ENCODE measurements at regions not wholly inside any gene's neighbourhood (a gene's known extent, or its start where the extent isn't known, plus 50 kb on each side); places are given as distances from the start of the nearest gene placed in this dataset.

GRCh38 chr1:68970571-68970970, 473.7 kb upstream of the DEPDC1 start:
- no peaks in the 10 kb centered on the region for H3K4me1 Mint-ChIP-seq
- no peak for DNase-seq (ENCODE audit: low spot score in 2 of 2)
- no peak for ATAC-seq
- no peak overlapping the region for H3K4me3 Mint-ChIP-seq
- H3K27ac Mint-ChIP-seq: no peak overlapping the region
- H3K9me3 Mint-ChIP-seq: peaks cover 9% of the 10 kb centered on the region
- H3K36me3 Mint-ChIP-seq: no peaks in the 10 kb centered on the region

DNA sequence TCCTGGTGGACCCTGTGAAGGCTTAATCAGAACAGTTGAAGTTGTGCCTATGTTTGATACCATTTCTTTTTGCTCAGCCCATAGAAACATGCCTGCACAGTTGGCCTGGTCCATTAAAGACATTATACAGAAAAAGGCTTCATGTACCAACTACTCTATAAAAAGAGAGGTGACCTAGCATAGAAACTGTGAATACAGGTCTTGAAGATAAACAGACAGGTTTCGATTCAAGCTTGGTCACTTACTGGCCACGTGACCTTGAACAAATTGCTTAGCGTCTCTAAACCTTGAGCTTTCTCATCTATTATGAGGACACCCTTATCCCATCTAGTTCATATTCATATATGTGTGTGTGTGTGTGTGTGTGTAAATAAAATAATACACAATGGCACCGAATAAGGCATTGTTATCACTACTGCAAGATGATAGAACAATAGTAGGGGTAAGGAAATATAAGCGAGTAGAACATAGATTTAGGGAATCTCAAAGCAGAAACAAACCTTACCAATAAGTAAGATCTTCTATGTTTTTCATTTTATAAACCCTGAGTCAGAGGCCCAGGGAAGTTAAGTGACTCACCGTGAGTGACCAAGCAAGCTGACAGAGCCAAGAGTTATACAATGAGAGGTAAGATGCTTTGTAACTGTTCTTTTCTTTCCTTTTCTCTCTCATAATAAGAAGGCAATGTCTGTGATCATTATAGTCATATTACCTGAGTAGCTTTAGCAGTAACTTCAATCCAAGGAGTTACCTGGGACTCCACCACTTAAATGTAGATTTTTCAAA, 476.8 kb upstream of the DEPDC1 start:
- ATAC-seq (no peak), DNase-seq (ENCODE audit: low spot score in 2 of 2) (no peak)
- Mint-ChIP-seq H3K27ac (no peak overlapping the region), H3K4me1 (no peaks in the 10 kb centered on the region), H3K4me3 (no peak overlapping the region), H3K36me3 (no peaks in the 10 kb centered on the region), H3K9me3 (peaks cover 16% of the 10 kb centered on the region)

DNA sequence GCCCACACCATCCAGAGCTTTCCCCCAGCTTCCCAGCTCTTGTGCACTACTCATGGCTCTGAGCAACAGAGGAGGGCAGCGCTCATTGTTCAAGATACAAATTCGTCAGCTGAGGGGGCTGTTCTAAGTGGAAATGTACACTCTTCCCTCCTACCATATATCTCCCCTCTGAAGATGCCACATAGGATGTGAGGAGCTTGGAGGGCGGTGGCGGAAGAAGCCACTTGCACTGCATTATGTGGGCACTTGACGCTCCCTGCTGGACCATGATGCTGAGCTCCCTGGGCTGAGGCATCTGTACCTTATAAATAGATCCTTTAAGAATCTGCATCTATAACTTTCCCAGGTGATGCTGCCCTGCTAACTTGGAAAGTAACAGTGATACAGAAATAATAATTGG, 477.6 kb upstream of the DEPDC1 start:
- H3K27ac Mint-ChIP-seq: no peak overlapping the region
- no peaks in the 10 kb centered on the region for H3K4me1 Mint-ChIP-seq
- peaks cover 19% of the 10 kb centered on the region for H3K9me3 Mint-ChIP-seq
- ATAC-seq: no peak
- no peak for DNase-seq (ENCODE audit: low spot score in 2 of 2)
- no peaks in the 10 kb centered on the region for H3K36me3 Mint-ChIP-seq
- H3K4me3 Mint-ChIP-seq: no peak overlapping the region

DNA sequence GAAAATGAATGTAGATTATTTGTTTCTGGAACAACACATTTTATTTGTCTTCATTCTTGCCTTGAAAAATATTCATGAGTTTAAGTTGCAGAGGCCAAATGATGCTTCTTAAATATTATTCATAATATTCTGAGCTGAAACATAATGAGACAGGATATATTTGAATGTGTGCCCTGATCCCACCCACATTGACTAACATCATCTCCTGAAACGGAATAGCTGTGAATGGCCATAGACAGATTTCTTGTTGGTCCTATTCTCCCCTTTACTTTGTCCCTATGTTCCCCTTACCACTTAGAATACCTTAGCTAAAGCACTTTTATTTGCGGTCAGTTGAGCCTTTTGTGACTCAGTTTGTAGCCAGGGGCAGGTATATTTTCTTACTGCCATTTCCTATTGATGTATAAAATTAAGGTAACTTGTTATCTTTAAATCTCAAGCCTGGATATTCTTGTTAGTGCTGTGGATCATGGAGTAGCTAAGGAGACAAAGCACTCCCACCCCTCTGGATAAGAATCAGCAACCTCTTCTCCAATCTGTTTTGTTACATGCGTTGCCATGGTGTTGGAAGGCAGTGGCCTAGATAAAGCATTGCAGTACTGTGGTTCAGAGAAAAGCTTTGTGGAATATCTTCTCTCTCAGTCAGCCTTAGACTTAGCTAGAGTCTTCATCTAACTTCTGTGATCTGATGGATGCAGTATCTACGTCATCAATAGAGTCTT, 478.5 kb upstream of the DEPDC1 start:
- ATAC-seq: no peak
- H3K36me3 Mint-ChIP-seq: no peaks in the 10 kb centered on the region
- no peaks in the 10 kb centered on the region for H3K4me1 Mint-ChIP-seq
- H3K27ac Mint-ChIP-seq: no peak overlapping the region
- no peak for DNase-seq (ENCODE audit: low spot score in 2 of 2)
- H3K9me3 Mint-ChIP-seq: peaks cover 20% of the 10 kb centered on the region
- no peak overlapping the region for H3K4me3 Mint-ChIP-seq

DNA sequence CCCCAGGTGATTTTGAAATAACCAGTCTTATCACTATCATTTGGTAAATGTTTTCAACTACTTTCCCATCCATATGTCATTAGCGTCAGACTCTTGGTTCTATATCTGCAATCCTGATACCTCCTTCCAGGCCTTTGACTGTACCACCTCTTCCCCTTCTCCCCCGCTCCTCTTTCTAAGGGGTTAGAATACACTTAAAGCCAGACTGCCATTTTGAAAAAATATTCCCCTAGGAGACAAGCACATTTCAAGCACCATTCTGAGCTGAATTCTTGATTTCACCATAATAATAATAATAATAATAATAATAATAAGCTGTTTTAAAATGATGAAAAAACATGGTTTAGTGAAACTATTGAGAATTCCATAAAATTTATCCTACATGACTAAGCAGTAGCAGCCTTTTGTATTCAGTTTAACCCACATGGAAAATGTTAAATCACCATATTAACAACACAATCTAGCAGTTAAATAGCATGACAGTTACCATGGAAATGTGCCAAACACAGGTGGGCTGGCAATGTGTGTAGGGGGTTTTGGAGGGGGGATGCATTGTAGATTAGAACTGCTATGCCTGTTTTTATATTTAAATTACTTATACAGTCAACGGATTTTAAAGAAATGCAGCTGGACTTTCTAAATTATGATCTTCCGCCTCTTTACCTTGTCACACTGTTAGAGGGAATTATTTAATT, 480.2 kb upstream of the DEPDC1 start:
- Mint-ChIP-seq H3K36me3 (no peaks in the 10 kb centered on the region), H3K27ac (no peak overlapping the region), H3K4me3 (no peak overlapping the region), H3K4me1 (no peaks in the 10 kb centered on the region), H3K9me3 (peaks cover 25% of the 10 kb centered on the region)
- ATAC-seq: no peak
- DNase-seq (ENCODE audit: low spot score in 2 of 2): no peak

DNA sequence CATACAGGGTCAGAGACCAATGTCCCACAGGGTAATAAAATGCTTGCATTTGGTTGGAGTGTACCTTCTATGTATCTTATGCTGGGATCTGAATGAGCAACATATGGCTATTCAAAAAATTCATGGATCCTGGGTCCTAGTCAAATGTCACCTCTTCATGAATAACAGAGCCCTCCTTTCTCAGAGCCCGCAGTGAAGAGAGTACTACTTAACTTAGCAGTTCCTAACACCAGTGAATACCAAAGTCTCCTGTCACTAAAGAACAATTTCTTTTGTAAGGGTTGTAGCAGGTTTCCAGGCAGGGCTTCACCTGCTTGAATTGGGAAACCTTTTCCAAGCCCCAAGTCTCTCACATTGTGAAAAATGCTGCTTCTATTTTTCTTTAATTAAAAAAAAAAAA, 483.0 kb upstream of the DEPDC1 start:
- H3K36me3 Mint-ChIP-seq: no peaks in the 10 kb centered on the region
- peaks cover 23% of the 10 kb centered on the region for H3K9me3 Mint-ChIP-seq
- no peak for ATAC-seq
- H3K27ac Mint-ChIP-seq: no peak overlapping the region
- DNase-seq (ENCODE audit: low spot score in 2 of 2): no peak
- no peaks in the 10 kb centered on the region for H3K4me1 Mint-ChIP-seq
- H3K4me3 Mint-ChIP-seq: no peak overlapping the region

- Mint-ChIP-seq H3K36me3 (no peaks in the 10 kb centered on the region), H3K9me3 (peaks cover 26% of the 10 kb centered on the region), H3K27ac (no peak overlapping the region), H3K4me3 (no peak overlapping the region), H3K4me1 (no peaks in the 10 kb centered on the region)
- no peak for DNase-seq (ENCODE audit: low spot score in 2 of 2)
- ATAC-seq: no peak
Measured at GRCh38 chr1:68984289-68984688, 487.4 kb upstream of the DEPDC1 start.

DNA sequence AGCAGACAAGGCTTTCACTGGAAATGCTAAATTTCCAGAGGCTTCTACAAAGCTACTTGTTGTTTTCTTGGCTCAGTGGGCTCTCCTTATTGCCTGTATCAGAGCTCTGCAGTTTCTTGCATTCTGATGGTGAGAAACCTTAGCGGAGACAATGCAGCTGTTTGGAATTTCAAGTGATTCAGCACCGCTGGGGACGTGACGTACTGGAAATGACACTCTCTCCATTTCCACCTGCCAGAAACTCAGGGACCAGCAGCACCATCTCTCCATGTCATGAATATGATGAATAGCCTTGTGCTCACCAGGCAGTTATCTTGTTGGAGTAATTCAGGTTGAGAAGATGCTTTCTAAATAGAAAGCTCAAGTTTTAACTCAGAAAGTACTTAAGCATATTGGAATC, 497.2 kb upstream of the DEPDC1 start:
- Mint-ChIP-seq H3K9me3 (peaks cover 10% of the 10 kb centered on the region), H3K4me1 (no peaks in the 10 kb centered on the region), H3K4me3 (no peak overlapping the region), H3K36me3 (no peaks in the 10 kb centered on the region), H3K27ac (no peak overlapping the region)
- DNase-seq (ENCODE audit: low spot score in 2 of 2): no peak
- ATAC-seq: no peak

GRCh38 chr1:69016468-69016867, 519.6 kb upstream of the DEPDC1 start:
- H3K9me3 Mint-ChIP-seq: peaks cover 21% of the 10 kb centered on the region
- no peak overlapping the region for H3K4me3 Mint-ChIP-seq
- H3K4me1 Mint-ChIP-seq: no peaks in the 10 kb centered on the region
- no peaks in the 10 kb centered on the region for H3K36me3 Mint-ChIP-seq
- H3K27ac Mint-ChIP-seq: no peak overlapping the region
- ATAC-seq (no peak), DNase-seq (ENCODE audit: low spot score in 2 of 2) (no peak)

DNA sequence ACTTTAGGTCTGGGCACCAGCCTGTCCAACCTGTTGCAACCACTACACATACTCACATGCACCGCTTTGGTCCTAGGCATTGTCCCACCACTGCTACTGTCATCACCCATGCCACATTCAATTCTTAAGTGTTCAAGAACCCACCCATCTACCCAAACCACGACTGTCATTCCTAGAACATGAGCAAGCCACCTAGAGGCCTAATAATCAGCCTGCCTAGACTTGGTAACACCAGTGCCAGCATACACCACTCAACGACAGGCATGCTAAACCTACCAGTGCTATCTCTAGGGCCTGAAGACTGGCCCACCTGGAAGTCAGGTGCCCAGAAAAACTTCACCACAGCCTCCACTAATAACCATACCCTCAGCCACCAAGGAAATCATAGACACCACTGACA, 532.8 kb upstream of the DEPDC1 start:
- no peaks in the 10 kb centered on the region for H3K4me1 Mint-ChIP-seq
- no peaks in the 10 kb centered on the region for H3K36me3 Mint-ChIP-seq
- H3K27ac Mint-ChIP-seq: no peak overlapping the region
- no peak overlapping the region for H3K4me3 Mint-ChIP-seq
- DNase-seq (ENCODE audit: low spot score in 2 of 2) (no peak), ATAC-seq (no peak)
- peaks cover 28% of the 10 kb centered on the region for H3K9me3 Mint-ChIP-seq

GRCh38 chr1:69038379-69038778, 529.3 kb upstream of the LRRC7 start:
- Mint-ChIP-seq H3K9me3 (peaks cover 13% of the 10 kb centered on the region), H3K27ac (no peak overlapping the region), H3K4me3 (no peak overlapping the region), H3K36me3 (no peaks in the 10 kb centered on the region), H3K4me1 (no peaks in the 10 kb centered on the region)
- ATAC-seq: no peak
- no peak for DNase-seq (ENCODE audit: low spot score in 2 of 2)

DNA sequence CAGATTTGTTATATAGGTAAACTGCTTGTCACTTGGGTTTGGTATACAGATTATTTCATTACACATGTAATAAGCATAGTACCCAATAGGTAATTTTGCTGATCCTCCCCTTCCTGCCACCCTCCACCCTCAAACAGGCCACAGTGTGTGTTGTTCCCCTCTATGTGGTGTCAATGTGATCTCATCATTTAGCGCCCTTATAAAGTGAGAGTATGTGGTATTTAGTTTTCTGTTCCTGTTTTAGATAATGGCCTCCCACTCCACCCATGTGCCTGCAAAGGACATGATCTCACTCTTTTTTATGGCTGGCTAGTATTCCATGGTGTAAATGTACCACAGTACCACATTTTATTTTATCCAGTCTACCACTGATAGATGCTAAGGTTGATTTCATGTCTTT, 522.1 kb upstream of the LRRC7 start:
- Mint-ChIP-seq H3K4me3 (no peak overlapping the region), H3K9me3 (peaks cover 8% of the 10 kb centered on the region), H3K27ac (no peak overlapping the region), H3K4me1 (no peaks in the 10 kb centered on the region), H3K36me3 (no peaks in the 10 kb centered on the region)
- no peak for ATAC-seq
- DNase-seq (ENCODE audit: low spot score in 2 of 2): no peak

DNA sequence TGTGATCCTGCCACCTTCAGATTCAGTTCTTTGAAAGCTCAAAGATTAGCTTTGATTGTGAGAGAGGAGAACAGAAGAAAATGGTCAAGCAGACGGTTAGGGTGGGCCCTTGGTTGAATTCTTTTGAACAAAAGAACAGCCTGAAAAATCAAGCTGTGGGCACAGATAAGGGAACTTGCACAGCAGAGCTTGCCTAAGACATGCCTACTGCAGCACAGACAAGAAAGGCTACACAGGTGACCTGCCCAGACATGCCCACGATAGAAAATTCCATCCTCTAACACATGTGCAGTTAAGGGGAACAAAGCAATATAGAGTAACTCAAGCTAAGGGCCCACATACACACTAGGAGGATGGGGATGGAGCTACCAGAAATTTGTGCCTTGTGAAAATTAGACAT, 512.5 kb upstream of the LRRC7 start:
- Mint-ChIP-seq H3K4me1 (no peaks in the 10 kb centered on the region), H3K4me3 (no peak overlapping the region), H3K9me3 (peaks cover 14% of the 10 kb centered on the region), H3K27ac (no peak overlapping the region), H3K36me3 (no peaks in the 10 kb centered on the region)
- DNase-seq (ENCODE audit: low spot score in 2 of 2) (no peak), ATAC-seq (no peak)

GRCh38 chr1:69058454-69058853, 509.3 kb upstream of the LRRC7 start:
- H3K36me3 Mint-ChIP-seq: no peaks in the 10 kb centered on the region
- no peak for ATAC-seq

DNA sequence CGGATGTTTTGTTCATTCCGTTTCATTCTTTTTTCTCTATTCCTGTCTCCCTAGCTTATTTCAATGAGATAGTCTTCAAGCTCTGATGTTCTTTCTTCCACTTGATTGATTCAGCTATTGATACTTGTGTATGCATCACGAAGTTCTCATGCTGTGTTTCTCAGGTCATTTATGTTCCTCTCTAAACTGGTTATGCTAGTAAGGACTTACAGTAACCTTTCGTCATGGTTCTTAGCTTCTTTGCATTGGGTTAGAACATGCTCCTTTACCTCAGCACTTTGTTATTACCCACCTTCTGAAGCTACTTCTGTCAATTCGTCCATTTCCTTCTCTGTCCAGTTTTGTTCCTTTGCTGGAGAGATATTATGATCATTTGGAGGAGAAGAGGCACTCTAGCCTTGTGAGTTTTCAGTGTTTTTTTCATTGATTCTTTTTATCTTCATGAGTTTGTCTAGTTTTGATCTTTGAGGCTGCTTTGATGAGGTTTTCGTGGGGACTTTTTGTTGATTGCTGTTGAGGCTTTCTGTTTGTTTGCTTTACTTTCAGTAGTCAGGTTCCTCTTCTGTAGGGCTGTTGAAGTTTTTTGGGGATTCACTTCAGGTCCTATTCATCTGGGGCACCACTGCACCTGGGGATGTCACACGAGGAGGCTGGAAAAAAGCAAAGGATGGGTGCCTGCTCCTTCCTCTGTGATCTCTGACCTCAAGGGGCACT, 496.9 kb upstream of the LRRC7 start:
- no peak for ATAC-seq
- no peaks in the 10 kb centered on the region for H3K36me3 Mint-ChIP-seq
- no peak overlapping the region for H3K27ac Mint-ChIP-seq
- no peaks in the 10 kb centered on the region for H3K4me1 Mint-ChIP-seq
- peaks cover 18% of the 10 kb centered on the region for H3K9me3 Mint-ChIP-seq
- no peak overlapping the region for H3K4me3 Mint-ChIP-seq
- no peak for DNase-seq (ENCODE audit: low spot score in 2 of 2)

More at GRCh38 chr1:69058454-69058853, 509.3 kb upstream of the LRRC7 start:
- peaks cover 11% of the 10 kb centered on the region for H3K9me3 Mint-ChIP-seq
- no peaks in the 10 kb centered on the region for H3K4me1 Mint-ChIP-seq
- no peak overlapping the region for H3K4me3 Mint-ChIP-seq
- no peak for DNase-seq (ENCODE audit: low spot score in 2 of 2)
- H3K27ac Mint-ChIP-seq: no peak overlapping the region

Measured in stimulated activated effector memory CD8-positive, alpha-beta T cell treated with anti-CD3 and anti-CD28 coated beads, Interleukin-12 subunit alpha, Interleukin-12 subunit beta, amount 100 ng/mL, for 72 hours (primary cell).